HEK293T (cell line): ENCODE measurements at regions not wholly inside any gene's neighbourhood (a gene's known extent, or its start where the extent isn't known, plus 50 kb on each side); places are given as distances from the start of the nearest gene placed in this dataset.

Source experiments
- FOXK2 ChIP-seq: fragments of 450-650 bp; IDR thresholded peaks from 2 replicates; pipeline ENCODE4 v1.6.1; 2016; ENCODE audit warnings: mild to moderate bottlenecking
- FOXM1 ChIP-seq: fragments of 450-650 bp; IDR thresholded peaks from 2 replicates; pipeline ENCODE4 v1.6.1; 2017; ENCODE audit warnings: mild to moderate bottlenecking, borderline replicate concordance
- LEF1 ChIP-seq: fragments of 450-650 bp; IDR thresholded peaks from 2 replicates; pipeline ENCODE4 v1.6.1; 2017; ENCODE audit warnings: mild to moderate bottlenecking, borderline replicate concordance
- NFRKB ChIP-seq: fragments of 450-650 bp; IDR thresholded peaks from 2 replicates; pipeline ENCODE4 v1.6.1; 2016; ENCODE audit warnings: mild to moderate bottlenecking, moderate library complexity
- SP1 ChIP-seq: fragments of 450-650 bp; IDR thresholded peaks from 2 replicates; pipeline ENCODE4 v1.6.1; 2017
- TARDBP ChIP-seq: fragments of 450-650 bp; IDR thresholded peaks from 2 replicates; pipeline ENCODE4 v1.6.1; 2016

- TF ChIP-seq LEF1 = no peak
- TF ChIP-seq SP1 = no peak
- no peak for TF ChIP-seq TARDBP
- no peak for TF ChIP-seq NFRKB
- TF ChIP-seq FOXK2 = no peak
- no peak for TF ChIP-seq FOXM1
These were observed 144.6 kb upstream of the PRSS1 start for GRCh38 chr7:142604671-142605070.
